ENCODE measurements at regions not wholly inside any gene's neighbourhood (a gene's known extent, or its start where the extent isn't known, plus 50 kb on each side); places are given as distances from the start of the nearest gene placed in this dataset.
A peak's percentile ranks its signal among the peaks of the same experiment; 100 is the strongest.

DNA sequence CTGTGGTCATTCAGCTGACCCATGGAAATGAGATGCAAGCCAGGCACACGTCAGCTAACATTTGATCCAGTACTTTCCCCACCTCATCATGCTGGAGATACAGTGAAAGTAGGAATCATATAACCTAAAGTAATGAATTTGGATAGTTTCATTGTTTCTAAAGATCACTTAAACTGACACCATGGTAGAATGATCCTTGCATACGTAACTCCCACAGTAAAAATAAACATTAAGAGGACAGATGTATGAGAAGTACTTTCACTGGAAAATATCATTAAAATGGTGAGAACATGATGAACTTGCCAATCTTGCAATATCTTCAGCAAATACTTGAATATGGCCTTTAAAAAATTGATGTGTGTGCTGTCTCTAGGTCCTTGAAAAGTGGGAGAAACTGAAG lies 85.4 kb downstream of the MAIP1 start:
- WGBS, result 84% methylated on average over 2 of the region's 2 CpGs
- DNase-seq, result no peak

DNA sequence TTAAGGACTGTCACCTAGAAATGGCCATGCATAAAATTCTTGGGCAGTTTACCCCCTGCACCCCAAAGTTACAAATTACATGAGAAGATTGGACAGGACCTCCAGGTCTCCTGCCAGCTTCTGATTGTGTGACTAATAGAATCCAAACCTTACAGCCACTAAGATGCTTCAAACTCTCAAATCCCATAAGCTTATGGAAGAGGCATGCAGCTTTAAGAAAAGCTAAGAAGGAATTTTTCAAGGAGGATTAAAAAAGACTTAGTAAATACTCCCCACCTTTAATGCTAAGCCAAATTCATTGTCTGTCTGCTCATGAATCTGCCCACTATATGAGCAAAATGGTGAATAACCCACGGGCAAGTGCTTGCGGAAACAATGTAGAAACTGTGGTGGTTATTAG lies 86.3 kb downstream of the MAIP1 start:
- DNase-seq (no peak), ATAC-seq (no peak)
- no peak overlapping the region for H3K4me3 ChIP-seq (ENCODE audit: low read length)
- H3K4me1 ChIP-seq (ENCODE audit: control insufficient read depth, insufficient read depth, low read length), result peaks cover 1% of the 10 kb centered on the region
- no peak overlapping the region for H3K27ac ChIP-seq (ENCODE audit: low read length)
- no peaks in the 10 kb centered on the region for H3K9me3 ChIP-seq (ENCODE audit: control insufficient read depth, low read length)
- WGBS, result 93% methylated on average over 2 of the region's 2 CpGs
- intact Hi-C loops (cut with DNase I), result no loop called here
- no peaks in the 10 kb centered on the region for H3K27me3 ChIP-seq (ENCODE audit: control insufficient read depth, insufficient read depth)

More for the DNA sequence above, 85.4 kb downstream of the MAIP1 start:
- Histone ChIP-seq H3K4me1 (ENCODE audit: control insufficient read depth, insufficient read depth, low read length) (peaks cover 1% of the 10 kb centered on the region), H3K27me3 (ENCODE audit: control insufficient read depth, insufficient read depth) (no peaks in the 10 kb centered on the region), H3K9me3 (ENCODE audit: control insufficient read depth, low read length) (no peaks in the 10 kb centered on the region), H3K4me3 (ENCODE audit: low read length) (no peak overlapping the region), H3K27ac (ENCODE audit: low read length) (no peak overlapping the region)
- intact Hi-C loops (cut with DNase I), result no loop called here
- no peak for ATAC-seq

- peaks cover 1% of the 10 kb centered on the region for H3K4me1 ChIP-seq (ENCODE audit: control insufficient read depth, insufficient read depth, low read length)
- intact Hi-C loops (cut with DNase I), result no loop called here
- no peaks in the 10 kb centered on the region for H3K27me3 ChIP-seq (ENCODE audit: control insufficient read depth, insufficient read depth)
- no peak overlapping the region for H3K4me3 ChIP-seq (ENCODE audit: low read length)
- no peaks in the 10 kb centered on the region for H3K9me3 ChIP-seq (ENCODE audit: control insufficient read depth, low read length)
- ATAC-seq, result no peak
- no peak for DNase-seq
- no peak overlapping the region for H3K27ac ChIP-seq (ENCODE audit: low read length)
Measured at GRCh38 chr2:200042102-200042735, 86.8 kb downstream of the MAIP1 start.

DNA sequence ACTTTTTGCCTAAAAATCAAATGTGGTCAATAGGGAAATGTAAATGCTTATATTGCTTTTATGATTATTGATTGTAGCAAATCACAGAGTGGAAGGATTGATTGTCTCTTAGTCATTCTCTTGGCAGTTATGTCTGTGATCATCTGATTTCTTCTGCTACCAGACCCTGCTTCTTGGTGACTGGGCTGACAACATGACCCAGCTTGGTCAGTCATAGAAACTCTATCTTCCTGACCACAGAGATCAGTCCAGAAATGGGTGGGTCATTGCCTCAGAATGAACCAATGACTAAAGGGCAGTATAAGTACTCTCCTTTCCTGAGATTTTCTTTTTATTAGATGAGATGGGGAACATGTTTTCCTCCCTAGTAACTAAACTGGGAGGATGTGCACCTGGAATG lies 87.6 kb downstream of the MAIP1 start:
- ATAC-seq, result no peak
- H3K9me3 ChIP-seq (ENCODE audit: control insufficient read depth, low read length), result no peaks in the 10 kb centered on the region
- no peak overlapping the region for H3K4me3 ChIP-seq (ENCODE audit: low read length)
- H3K4me1 ChIP-seq (ENCODE audit: control insufficient read depth, insufficient read depth, low read length), result peaks cover 1% of the 10 kb centered on the region
- no peak for DNase-seq
- no peak overlapping the region for H3K27ac ChIP-seq (ENCODE audit: low read length)
- intact Hi-C loops (cut with DNase I), result no loop called here
- H3K27me3 ChIP-seq (ENCODE audit: control insufficient read depth, insufficient read depth), result no peaks in the 10 kb centered on the region

GRCh38 chr2:200044453-200044852 lies 89.1 kb downstream of the MAIP1 start:
- Histone ChIP-seq H3K9me3 (ENCODE audit: control insufficient read depth, low read length) (no peaks in the 10 kb centered on the region), H3K27ac (ENCODE audit: low read length) (no peak overlapping the region), H3K4me1 (ENCODE audit: control insufficient read depth, insufficient read depth, low read length) (peaks cover 1% of the 10 kb centered on the region), H3K4me3 (ENCODE audit: low read length) (no peak overlapping the region), H3K27me3 (ENCODE audit: control insufficient read depth, insufficient read depth) (no peaks in the 10 kb centered on the region)
- intact Hi-C loops (cut with DNase I), result no loop called here
- WGBS, result 94% methylated on average over 2 of the region's 2 CpGs
- DNase-seq (no peak), ATAC-seq (no peak)

DNA sequence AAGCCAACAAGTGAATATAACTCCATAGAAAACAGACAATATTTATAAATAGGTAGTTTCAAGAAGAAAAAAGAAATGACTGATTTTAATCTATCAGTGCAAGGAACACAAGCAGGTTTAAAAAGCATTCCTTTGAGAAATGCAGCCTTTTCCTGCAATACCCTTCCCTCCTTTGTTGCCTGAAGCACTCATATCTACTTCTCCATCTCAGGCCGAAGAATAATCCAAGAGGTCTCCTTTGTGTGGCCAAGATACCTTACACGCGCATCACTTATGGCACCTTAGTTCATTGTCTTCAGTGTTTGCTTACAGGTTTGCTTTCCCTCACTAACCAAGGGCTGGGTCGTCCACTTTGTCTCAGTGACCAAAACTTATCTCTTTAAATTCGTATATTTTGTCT lies 93.0 kb downstream of the MAIP1 start:
- no peaks in the 10 kb centered on the region for H3K9me3 ChIP-seq (ENCODE audit: control insufficient read depth, low read length)
- DNase-seq, result no peak
- intact Hi-C loops (cut with DNase I), result no loop called here
- no peak overlapping the region for H3K27ac ChIP-seq (ENCODE audit: low read length)
- no peak for ATAC-seq
- no peaks in the 10 kb centered on the region for H3K4me1 ChIP-seq (ENCODE audit: control insufficient read depth, insufficient read depth, low read length)
- 86% methylated on average over 5 of the region's 5 CpGs for WGBS
- H3K27me3 ChIP-seq (ENCODE audit: control insufficient read depth, insufficient read depth), result no peaks in the 10 kb centered on the region
- H3K4me3 ChIP-seq (ENCODE audit: low read length), result no peak overlapping the region

GRCh38 chr2:200049086-200049485 lies 93.7 kb downstream of the MAIP1 start:
- DNase-seq, result no peak
- intact Hi-C loops (cut with DNase I), result no loop called here
- H3K4me3 ChIP-seq (ENCODE audit: low read length), result no peak overlapping the region
- no peaks in the 10 kb centered on the region for H3K27me3 ChIP-seq (ENCODE audit: control insufficient read depth, insufficient read depth)
- ATAC-seq, result no peak
- 80% methylated on average over 3 of the region's 3 CpGs for WGBS
- no peaks in the 10 kb centered on the region for H3K9me3 ChIP-seq (ENCODE audit: control insufficient read depth, low read length)
- H3K27ac ChIP-seq (ENCODE audit: low read length), result no peak overlapping the region
- H3K4me1 ChIP-seq (ENCODE audit: control insufficient read depth, insufficient read depth, low read length), result no peaks in the 10 kb centered on the region

- intact Hi-C loops (cut with DNase I), result no loop called here
- no peaks in the 10 kb centered on the region for H3K27me3 ChIP-seq (ENCODE audit: control insufficient read depth, insufficient read depth)
- H3K4me3 ChIP-seq (ENCODE audit: low read length), result no peak overlapping the region
- no peak for DNase-seq
- no peak for ATAC-seq
- WGBS, result 62% methylated on average over 5 of the region's 5 CpGs
- no peaks in the 10 kb centered on the region for H3K9me3 ChIP-seq (ENCODE audit: control insufficient read depth, low read length)
- no peak overlapping the region for H3K27ac ChIP-seq (ENCODE audit: low read length)
- H3K4me1 ChIP-seq (ENCODE audit: control insufficient read depth, insufficient read depth, low read length), result peaks cover 4% of the 10 kb centered on the region
Measured at GRCh38 chr2:200050921-200051610, 95.7 kb downstream of the MAIP1 start.

- no peak for ATAC-seq
- intact Hi-C loops (cut with DNase I), result no loop called here
- DNase-seq, result no peak
- H3K4me1 ChIP-seq (ENCODE audit: control insufficient read depth, insufficient read depth, low read length), result peaks cover 4% of the 10 kb centered on the region
- WGBS, result 77% methylated on average over 2 of the region's 2 CpGs
- no peaks in the 10 kb centered on the region for H3K27me3 ChIP-seq (ENCODE audit: control insufficient read depth, insufficient read depth)
- no peaks in the 10 kb centered on the region for H3K9me3 ChIP-seq (ENCODE audit: control insufficient read depth, low read length)
- H3K27ac ChIP-seq (ENCODE audit: low read length), result no peak overlapping the region
- no peak overlapping the region for H3K4me3 ChIP-seq (ENCODE audit: low read length)
Measured at GRCh38 chr2:200051611-200051945, 96.2 kb downstream of the MAIP1 start.

- H3K4me3 ChIP-seq (ENCODE audit: low read length), result no peak overlapping the region
- intact Hi-C loops (cut with DNase I), result no loop called here
- WGBS, result 51% methylated on average over 3 of the region's 3 CpGs
- H3K9me3 ChIP-seq (ENCODE audit: control insufficient read depth, low read length), result no peaks in the 10 kb centered on the region
- ATAC-seq (no peak), DNase-seq (no peak)
- H3K27me3 ChIP-seq (ENCODE audit: control insufficient read depth, insufficient read depth), result no peaks in the 10 kb centered on the region
- peaks cover 4% of the 10 kb centered on the region for H3K4me1 ChIP-seq (ENCODE audit: control insufficient read depth, insufficient read depth, low read length)
- H3K27ac ChIP-seq (ENCODE audit: low read length), result no peak overlapping the region
Measured at GRCh38 chr2:200052627-200053026, 97.2 kb downstream of the MAIP1 start.

DNA sequence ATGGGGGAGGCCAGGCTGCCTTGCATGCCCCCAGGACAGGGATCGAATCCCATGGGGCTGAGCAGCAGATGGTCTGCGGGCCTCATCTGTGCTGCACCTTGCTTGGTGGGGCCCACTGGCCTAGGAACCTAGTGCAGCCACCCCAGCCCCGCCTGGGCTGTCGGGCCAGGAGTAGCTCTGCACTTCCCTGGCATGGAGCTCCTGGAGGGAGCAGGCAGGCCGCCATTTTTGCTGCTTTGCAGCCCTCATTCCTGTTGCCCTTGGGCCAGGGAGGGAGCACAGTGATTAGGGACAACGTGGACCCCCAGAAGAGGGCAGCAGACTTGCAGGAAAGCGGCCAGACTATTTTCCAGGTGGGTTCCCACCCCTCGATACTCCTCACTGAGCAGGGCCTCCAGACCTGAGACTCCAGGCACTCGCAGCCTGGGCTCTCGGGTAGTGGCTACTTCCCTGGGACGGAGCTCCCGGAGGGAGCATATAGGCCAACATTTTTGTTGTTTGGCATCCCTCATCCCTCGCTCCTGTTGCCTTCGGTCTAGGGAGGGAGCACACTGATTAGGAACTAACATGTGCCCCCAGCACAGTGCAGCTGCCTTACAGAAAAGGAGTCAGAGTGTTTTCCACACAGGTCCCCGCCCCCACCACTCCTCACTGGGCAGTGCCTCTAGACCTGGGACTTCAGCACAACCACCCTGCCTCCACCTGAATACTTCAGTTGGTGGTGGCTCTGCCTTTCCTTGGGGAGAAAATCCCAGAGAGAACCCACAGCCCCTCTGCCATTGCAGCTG lies 99.5 kb downstream of the MAIP1 start:
- Histone ChIP-seq H3K9me3 (ENCODE audit: control insufficient read depth, low read length) (no peaks in the 10 kb centered on the region), H3K27ac (ENCODE audit: low read length) (no peak overlapping the region), H3K27me3 (ENCODE audit: control insufficient read depth, insufficient read depth) (no peaks in the 10 kb centered on the region), H3K4me3 (ENCODE audit: low read length) (no peak overlapping the region), H3K4me1 (ENCODE audit: control insufficient read depth, insufficient read depth, low read length) (peaks cover 4% of the 10 kb centered on the region)
- WGBS, result 86% methylated on average over 15 of the region's 15 CpGs
- DNase-seq (no peak), ATAC-seq (peak in 1 of 2 donors; percentile 35)
- intact Hi-C loops (cut with DNase I), result no loop called here

Data from right cardiac atrium (tissue), 5 donors.